NCI-H2107 treated with DMSO at 0.1 percent for 48 hours (cell line): ENCODE measurements at regions not wholly inside any gene's neighbourhood (a gene's known extent, or its start where the extent isn't known, plus 50 kb on each side); places are given as distances from the start of the nearest gene placed in this dataset.
"Not testable (repeated sequence)": the region's sequence is repeated elsewhere in the genome, so short reads cannot be mapped to it uniquely, and the experiment has no call there.

Source experiments
- DNase-seq: peaks from one replicate; lab custom pipeline; 2025; ENCODE audit not compliant: unreplicated experiment; lab: John Stamatoyannopoulos, UW

- no peak for DNase-seq
Observed at GRCh38 chr3:115252679-115253078, 105.6 kb upstream of the ZBTB20 start.

DNA sequence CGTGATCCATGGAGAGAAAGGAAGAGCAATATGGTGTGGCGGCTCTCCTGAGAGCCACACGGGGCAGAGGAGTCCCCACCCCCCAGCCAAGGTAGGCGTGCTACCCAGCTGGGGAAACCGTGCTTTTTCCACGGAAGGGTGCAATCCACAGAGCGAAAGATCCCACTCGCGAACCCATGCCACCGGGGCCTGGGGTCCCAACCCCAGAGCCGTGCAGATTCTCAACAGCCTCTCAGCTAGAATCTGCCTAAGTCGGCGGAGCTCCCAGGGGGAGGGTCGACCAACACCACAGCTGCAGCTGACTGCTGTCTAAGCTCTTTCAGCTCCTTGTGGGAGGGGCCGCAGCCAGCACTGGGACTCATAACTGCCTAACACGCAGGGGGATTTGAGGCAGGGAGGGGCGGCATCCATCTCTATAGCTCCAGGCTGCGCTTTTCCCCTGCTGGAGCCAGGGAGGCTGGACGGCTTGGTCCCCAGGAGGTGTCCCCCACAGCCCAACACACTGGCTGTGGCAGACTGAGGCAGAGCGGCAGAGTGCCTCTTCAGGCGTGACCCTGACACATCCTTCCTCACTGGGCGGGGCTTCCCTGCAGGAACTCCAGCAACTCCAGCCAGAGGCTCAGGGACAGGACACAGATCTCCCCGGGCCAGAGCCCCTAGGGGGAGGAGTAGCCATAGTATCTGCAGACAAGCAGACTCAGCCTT lies 107.6 kb upstream of the ZBTB20 start:
- DNase-seq = no peak

DNA sequence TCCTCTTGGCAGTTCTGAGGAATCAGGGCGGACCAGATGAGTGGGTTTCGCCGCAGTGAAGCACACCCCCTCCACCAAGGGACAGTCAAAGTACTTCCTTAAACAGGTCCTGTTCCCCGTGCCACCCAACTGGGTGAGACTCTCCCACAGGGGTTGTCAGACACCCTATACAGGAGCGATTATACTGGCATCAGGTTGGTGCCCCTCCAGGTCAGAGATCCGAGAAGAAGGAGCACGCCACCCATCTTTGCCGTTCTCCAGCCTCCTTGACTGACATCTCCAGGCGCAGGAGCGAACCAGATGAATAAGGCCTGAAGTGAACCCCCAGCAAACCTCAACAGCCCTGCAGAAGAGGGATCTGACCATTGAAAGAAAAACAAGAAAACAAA lies 108.1 kb upstream of the ZBTB20 start:
- DNase-seq = no peak

DNA sequence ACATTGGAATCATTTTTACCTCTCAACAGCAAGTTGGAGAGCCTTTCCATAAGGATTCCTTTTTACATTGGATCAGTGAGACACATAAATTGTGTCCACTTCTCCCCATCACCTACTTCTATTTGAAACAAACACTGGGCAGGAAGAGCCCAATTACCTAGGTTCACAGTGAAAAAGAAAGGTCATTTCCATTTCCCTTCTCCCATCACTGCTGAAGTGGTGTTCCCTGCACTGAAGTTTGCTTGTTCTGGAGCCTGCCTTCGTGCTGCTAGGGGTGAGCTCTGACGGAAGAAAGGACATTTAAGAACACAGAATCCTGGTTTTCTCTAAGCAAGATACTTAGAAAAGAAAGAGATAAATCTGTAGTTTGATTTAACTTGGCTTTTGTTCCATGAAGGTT lies 123.8 kb upstream of the ZBTB20 start:
- no peak for DNase-seq

GRCh38 chr3:115272036-115272824 lies 125.1 kb upstream of the ZBTB20 start:
- DNase-seq = no peak

DNA sequence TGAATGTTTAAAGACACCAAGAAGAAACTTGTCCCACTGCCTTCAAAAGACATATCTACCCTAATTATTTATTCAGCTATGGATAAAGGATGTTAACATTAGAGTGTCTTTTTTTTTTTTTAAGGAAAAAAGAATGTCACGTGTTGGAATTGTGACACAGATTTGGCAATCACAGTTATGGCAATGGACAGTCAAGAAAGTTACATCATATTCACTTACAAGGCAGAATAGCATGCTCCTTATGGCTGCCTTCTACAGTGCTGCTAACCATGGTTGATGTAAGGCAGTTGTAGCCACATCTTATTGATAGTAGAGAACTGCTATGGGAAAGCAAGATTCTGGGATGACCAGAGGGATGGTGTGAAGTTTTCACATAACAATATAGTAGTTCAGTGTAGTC lies 128.8 kb upstream of the ZBTB20 start:
- DNase-seq = no peak

DNA sequence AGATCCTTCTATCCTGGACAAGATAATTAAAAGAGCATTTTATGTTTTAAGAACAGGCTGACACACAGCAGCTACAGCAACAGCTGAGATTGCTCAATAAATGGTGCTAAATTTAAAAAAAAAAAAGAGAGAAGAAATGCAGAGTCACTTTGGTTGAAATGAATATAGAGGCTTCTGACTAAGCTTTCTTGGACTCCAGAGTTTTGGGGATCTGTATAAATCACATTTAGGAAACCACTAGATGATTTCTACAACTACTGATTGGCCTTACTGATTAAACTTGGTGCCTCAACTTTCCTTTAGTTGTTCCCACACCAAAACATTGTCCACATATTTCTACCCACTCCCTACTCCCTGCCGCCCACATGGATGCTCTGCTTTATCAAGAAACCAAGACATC lies 132.9 kb upstream of the ZBTB20 start:
- no peak for DNase-seq

DNA sequence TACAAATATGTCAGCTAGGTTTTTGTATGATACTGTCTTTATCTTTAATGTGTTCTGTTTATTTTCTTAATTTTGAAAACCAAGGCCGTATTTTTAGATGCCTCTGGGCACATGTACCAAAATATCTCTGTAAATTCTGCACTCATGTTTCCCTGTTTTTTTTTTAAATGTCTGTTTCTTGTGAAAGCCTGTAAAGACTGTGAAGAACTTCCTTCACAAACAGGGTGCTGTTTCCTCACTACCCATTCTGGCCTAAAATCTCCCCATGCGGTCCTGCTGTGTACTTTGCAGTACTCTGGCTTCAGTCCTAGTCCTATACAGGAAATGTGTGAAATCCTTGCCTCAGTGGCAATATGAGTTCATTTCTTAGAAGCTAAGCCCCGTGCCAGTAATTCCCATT lies 133.4 kb upstream of the ZBTB20 start:
- DNase-seq = no peak

- DNase-seq = no peak
Observed at GRCh38 chr3:115281697-115282675, 134.9 kb upstream of the ZBTB20 start.

DNA sequence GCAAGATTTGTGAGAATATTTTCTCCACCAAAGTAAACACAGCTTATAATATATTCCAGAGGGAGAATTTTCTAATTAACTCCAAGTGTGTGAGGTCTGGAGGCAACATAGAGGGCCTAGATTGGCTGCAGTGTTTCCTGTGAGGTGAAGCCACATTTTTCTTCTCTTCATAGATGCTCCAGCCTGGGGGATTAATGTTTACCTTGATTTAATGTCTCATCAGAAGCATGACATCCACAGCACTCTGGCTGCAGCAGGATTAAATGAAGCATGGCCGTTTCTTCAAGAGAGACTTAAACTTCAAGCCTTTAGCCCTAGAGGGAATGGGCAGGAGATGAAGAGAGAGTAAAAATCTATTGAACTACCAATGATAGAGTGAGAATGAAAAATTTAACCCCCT lies 137.9 kb upstream of the ZBTB20 start:
- DNase-seq = no peak

GRCh38 chr3:115286529-115287197 lies 139.6 kb upstream of the ZBTB20 start:
- DNase-seq = no peak

DNA sequence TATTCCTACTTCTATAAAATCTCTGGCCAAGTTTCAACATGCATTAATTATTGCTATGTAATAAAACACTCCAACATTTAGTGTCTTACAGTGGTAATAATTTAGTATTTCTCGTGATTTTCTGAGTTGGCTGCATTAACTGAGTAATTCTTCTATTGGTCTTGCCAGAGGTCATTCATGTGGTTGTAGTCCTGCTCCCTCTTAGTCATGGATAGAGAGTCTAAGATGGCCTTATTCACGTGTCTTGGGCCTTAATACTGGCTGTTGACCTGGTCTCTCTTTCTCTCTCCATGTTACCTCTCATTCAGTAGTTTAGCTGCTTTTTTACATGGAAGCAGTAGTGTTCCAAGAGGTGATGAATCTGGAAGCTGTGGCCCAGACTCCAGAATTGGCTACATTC lies 140.1 kb upstream of the ZBTB20 start:
- no peak for DNase-seq

DNA sequence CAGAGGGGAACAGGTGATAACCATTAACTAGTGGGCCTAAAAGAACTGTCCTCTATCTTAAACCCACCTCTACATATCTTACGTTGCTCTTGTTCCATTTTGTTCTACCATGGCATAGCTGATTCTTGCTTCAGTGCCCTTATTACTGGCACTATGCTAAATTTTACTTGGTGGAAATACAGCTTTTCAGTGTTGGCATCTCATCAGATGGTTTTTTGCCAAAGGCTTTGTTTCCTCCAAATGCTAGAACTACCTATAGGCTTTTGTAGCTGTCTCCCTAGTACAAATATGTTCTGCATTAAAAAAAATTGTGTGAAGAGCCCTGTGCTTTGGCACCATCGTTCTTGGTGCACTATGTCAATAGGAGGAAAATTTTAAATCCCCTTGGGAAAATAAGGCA lies 145.0 kb upstream of the ZBTB20 start:
- no peak for DNase-seq

- no peak for DNase-seq
Observed at GRCh38 chr3:115292677-115293165, 145.6 kb upstream of the ZBTB20 start.

- no peak for DNase-seq
Observed at GRCh38 chr3:115293321-115293720, 146.2 kb upstream of the ZBTB20 start.

- DNase-seq = no peak
Observed at GRCh38 chr3:115301364-115301860, 154.3 kb upstream of the ZBTB20 start.

- not testable (repeated sequence) for DNase-seq
Observed at GRCh38 chr3:115317953-115318352, 170.9 kb upstream of the ZBTB20 start.

- DNase-seq = no peak
Observed at GRCh38 chr3:115321400-115321805, 174.3 kb upstream of the ZBTB20 start.

- no peak for DNase-seq
Observed at GRCh38 chr3:115322901-115323300, 175.8 kb upstream of the ZBTB20 start.

DNA sequence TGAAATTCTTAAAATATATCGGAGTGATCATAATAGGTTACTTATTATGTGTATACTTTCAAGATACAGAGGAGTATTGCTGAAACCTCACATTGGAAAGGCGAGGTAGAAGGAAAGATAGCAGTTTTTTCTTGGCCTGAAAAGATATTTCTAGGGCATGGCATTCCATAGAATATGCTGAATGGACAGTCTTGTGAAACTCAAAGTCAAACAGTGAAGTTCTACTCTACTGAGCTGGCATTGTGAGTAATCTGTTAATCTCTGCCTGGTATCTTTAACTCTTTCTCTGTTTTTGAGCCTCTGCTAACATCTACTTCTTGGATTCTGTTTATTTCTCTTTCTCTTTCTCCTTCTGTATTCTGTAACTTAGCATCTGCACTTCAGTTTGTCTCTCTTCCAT lies 176.3 kb upstream of the ZBTB20 start:
- DNase-seq = no peak

DNA sequence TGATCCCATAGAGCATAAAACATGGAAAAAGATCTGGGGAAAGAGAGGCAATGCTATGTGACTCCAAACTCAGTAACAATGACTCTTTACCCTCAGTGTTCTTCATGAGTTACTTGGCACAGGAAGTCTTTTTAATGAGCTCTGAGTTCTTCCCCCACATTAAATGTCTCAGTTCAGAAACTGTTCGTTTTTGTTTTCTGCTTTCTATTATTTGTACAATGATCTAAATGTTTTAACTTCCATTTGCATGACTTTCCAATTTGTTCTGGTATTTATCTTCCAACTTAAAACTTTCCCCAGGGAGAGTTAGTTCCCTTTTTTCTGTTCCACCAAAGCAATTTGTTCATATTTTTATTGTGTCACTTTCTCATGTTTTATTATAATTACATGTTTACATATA lies 177.0 kb upstream of the ZBTB20 start:
- DNase-seq = no peak
